Hepatocyte (in vitro differentiated cells): ENCODE measurements at regions not wholly inside any gene's neighbourhood (a gene's known extent, or its start where the extent isn't known, plus 50 kb on each side); places are given as distances from the start of the nearest gene placed in this dataset.
"Not testable (repeated sequence)": the region's sequence is repeated elsewhere in the genome, so short reads cannot be mapped to it uniquely, and the experiment has no call there.

Source experiments
- DNase-seq: peaks from one replicate; pipeline ENCODE4 v3.0.0-alpha.2; 2016; ENCODE audit warnings: low spot score
- H2AFZ ChIP-seq: fragments of 200-600 bp; sonication (generic); 2 replicates; pipeline ENCODE4 v1.6.0; 2016; ENCODE audit warnings: antibody characterized with exemption, mild to moderate bottlenecking
- H3K27ac ChIP-seq: fragments of 200-600 bp; sonication (generic); 2 replicates; pipeline ENCODE4 v1.5.1; 2016; ENCODE audit warnings: mild to moderate bottlenecking
- H3K27me3 ChIP-seq: fragments of 200-600 bp; sonication (generic); 2 replicates; pipeline ENCODE4 v1.6.1; 2016
- H3K36me3 ChIP-seq: fragments of 200-600 bp; sonication (generic); replicated peaks from 2 replicates; pipeline ENCODE4 v1.5.1; 2016; ENCODE audit warnings: low read depth; ENCODE audit not compliant: insufficient read depth
- H3K4me1 ChIP-seq: fragments of 200-600 bp; sonication (generic); 2 replicates; pipeline ENCODE4 v1.5.1; 2016; ENCODE audit warnings: mild to moderate bottlenecking, moderate library complexity; ENCODE audit not compliant: insufficient read depth
- H3K4me2 ChIP-seq: fragments of 200-600 bp; sonication (generic); 2 replicates; pipeline ENCODE4 v1.6.0; 2016
- H3K4me3 ChIP-seq: fragments of 200-600 bp; sonication (generic); 2 replicates; pipeline ENCODE4 v1.5.1; 2016; ENCODE audit warnings: mild to moderate bottlenecking
- H3K79me2 ChIP-seq: fragments of 200-600 bp; sonication (generic); 2 replicates; pipeline ENCODE4 v1.6.0; 2017; ENCODE audit warnings: mild to moderate bottlenecking
- H3K9me2 ChIP-seq: fragments of 200-600 bp; sonication (generic); replicated peaks from 2 replicates; pipeline ENCODE4 v1.6.0; 2017; ENCODE audit warnings: mild to moderate bottlenecking; ENCODE audit not compliant: insufficient read depth
- H3K9me3 ChIP-seq: fragments of 200-600 bp; sonication (generic); 2 replicates; pipeline ENCODE4 v1.5.1; 2016; ENCODE audit warnings: low read depth, mild to moderate bottlenecking
- H4K20me1 ChIP-seq: fragments of 200-600 bp; sonication (generic); 2 replicates; pipeline ENCODE4 v1.6.0; 2016; ENCODE audit warnings: mild to moderate bottlenecking; ENCODE audit not compliant: insufficient read depth, poor library complexity, severe bottlenecking
- EZH2 ChIP-seq: fragments of 200-600 bp; sonication (generic); IDR thresholded peaks from 2 replicates; pipeline ENCODE4 v1.6.1; 2016; ENCODE audit warnings: antibody characterized with exemption, mild to moderate bottlenecking, borderline replicate concordance
- EZH2phosphoT487 ChIP-seq: fragments of 200-600 bp; sonication (generic); IDR thresholded peaks from one replicate; pipeline ENCODE4 v1.6.1; 2018; ENCODE audit warnings: antibody characterized with exemption, mild to moderate bottlenecking, low read depth, moderate library complexity; ENCODE audit not compliant: unreplicated experiment, severe bottlenecking
- WGBS: methylation state at CpG from one replicate; pipeline ENCODE4 v1.1.6; 2016; ENCODE audit warnings: low lambda C conversion rate; ENCODE audit errors: missing lambda C conversion rate; 5-methylcytosine and 5-hydroxymethylcytosine counted together
- TF ChIP-seq, protein P1 (sequence below): fragments of 200-600 bp; sonication (generic); IDR thresholded peaks from 2 replicates; pipeline ENCODE4 v1.5.1; 2016; ENCODE audit warnings: antibody characterized with exemption, mild to moderate bottlenecking; ENCODE audit not compliant: poor library complexity

DNA sequence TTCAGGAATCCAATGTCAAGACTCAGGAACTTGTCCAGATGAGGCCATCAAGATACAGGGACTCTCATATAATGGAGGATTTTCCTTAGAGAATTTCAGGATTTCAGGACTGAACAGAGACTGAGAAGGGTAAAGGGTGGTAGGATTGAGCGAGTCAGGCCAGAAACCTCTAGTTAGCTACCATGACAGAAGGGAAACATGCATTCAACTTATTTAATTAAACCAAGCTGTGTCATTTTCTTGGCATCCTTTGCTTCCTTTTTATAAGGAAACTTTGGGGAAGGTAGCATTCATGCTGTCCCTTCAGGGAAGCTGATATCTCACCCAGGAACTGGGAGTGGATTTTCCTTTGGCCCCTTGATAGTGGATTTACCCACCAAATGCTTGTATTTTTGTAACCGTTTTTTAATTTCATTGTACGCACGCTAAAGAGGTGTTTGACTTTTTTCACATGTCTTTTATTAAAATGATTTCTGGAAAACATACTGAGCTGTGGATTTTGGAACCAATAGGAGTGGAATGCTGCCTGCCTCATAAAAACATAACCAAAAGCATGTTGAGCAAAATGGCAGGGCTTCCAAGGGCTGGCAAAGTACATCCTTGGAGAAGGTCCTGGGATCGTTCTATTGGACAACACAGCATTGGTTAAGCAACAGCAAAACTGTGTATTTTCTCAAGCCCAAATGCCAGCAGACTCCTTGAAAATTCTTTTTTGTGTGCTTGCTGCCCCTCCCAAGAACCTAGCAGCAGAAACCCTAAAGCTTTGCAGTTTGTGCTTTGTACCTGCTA is 104.5 kb downstream of the CXCL12 start:
- Histone ChIP-seq H4K20me1 (no peaks in the 10 kb centered on the region), H3K9me2 (no peaks in the 10 kb centered on the region), H3K36me3 (no peaks in the 10 kb centered on the region), H3K27ac (no peak overlapping the region), H3K79me2 (no peaks in the 10 kb centered on the region), H3K4me3 (no peak overlapping the region), H3K4me1 (peaks cover 3% of the 10 kb centered on the region), H3K4me2 (no peak overlapping the region), H3K27me3 (no peaks in the 10 kb centered on the region), H3K9me3 (no peaks in the 10 kb centered on the region), H2AFZ (no peak overlapping the region)
- DNase-seq: no peak
- 79% methylated on average over 5 of the region's 5 CpGs for WGBS
- TF ChIP-seq, protein P1, sequence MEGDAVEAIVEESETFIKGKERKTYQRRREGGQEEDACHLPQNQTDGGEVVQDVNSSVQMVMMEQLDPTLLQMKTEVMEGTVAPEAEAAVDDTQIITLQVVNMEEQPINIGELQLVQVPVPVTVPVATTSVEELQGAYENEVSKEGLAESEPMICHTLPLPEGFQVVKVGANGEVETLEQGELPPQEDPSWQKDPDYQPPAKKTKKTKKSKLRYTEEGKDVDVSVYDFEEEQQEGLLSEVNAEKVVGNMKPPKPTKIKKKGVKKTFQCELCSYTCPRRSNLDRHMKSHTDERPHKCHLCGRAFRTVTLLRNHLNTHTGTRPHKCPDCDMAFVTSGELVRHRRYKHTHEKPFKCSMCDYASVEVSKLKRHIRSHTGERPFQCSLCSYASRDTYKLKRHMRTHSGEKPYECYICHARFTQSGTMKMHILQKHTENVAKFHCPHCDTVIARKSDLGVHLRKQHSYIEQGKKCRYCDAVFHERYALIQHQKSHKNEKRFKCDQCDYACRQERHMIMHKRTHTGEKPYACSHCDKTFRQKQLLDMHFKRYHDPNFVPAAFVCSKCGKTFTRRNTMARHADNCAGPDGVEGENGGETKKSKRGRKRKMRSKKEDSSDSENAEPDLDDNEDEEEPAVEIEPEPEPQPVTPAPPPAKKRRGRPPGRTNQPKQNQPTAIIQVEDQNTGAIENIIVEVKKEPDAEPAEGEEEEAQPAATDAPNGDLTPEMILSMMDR: no peak
- TF ChIP-seq EZH2 (no peak), EZH2phosphoT487 (no peak)

DNA sequence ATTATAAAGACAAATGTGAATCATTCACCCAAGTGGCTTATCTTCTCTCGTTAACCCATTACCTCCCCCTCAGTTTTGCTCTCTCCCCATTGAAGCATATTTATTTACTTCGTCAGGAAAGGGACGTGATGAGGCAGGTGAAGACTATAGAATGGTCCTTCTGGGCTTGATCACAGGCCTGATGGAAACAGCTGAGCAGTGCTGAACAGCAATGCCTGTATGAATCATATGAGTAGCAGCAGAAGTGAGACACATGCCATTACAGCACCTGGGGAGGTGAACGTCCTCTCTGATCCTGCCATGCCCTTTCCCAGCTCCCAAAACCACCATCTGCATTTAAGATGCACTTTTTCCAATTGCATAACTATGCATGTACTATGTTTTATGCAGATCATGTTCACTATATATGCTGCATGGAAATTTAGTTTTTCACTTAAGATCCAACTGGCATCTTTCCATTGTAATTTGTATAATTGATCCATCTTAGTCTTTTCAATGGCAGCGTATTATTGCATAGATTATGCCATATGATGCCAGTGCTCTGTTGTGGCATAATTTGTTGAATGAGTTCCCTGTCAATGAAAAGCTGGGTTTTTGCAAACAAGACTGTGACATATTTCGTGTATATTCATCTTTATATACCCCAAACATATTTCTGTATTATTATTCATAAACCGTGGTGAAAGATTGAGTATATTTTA is 105.3 kb downstream of the CXCL12 start:
- TF ChIP-seq, protein P1: no peak
- TF ChIP-seq EZH2 (no peak), EZH2phosphoT487 (no peak)
- Histone ChIP-seq H3K9me3 (no peaks in the 10 kb centered on the region), H3K27ac (no peak overlapping the region), H3K4me1 (peaks cover 3% of the 10 kb centered on the region), H3K79me2 (no peaks in the 10 kb centered on the region), H2AFZ (no peak overlapping the region), H4K20me1 (no peaks in the 10 kb centered on the region), H3K9me2 (no peaks in the 10 kb centered on the region), H3K4me3 (no peak overlapping the region), H3K4me2 (no peak overlapping the region), H3K27me3 (no peaks in the 10 kb centered on the region), H3K36me3 (no peaks in the 10 kb centered on the region)
- 90% methylated on average over 7 of the region's 7 CpGs for WGBS
- DNase-seq: no peak

DNA sequence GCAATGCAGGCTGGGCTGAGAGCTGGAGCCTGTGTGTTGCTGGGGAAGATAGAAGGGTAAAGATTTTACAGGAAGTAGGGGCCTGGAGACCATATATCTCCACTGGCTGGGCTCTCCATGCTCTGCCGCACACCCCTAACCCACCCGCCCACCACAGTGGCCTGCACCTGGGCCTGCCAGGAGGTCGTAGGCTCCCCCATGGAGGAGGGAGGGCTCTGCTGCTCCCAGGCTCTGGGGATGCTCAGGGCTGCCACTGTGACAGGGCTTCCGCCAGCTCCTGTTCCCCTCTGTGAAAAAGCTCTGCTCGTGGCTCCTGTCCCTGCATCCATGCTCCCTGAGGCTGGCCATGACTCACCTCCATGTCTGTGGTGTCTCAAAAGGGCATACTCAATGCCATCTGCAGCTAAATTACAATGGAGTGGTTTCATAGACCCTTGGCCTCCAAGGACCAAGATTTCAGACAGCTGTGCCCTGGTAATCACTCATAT is 106.0 kb downstream of the CXCL12 start:
- TF ChIP-seq, protein P1: no peak
- TF ChIP-seq EZH2phosphoT487 (no peak), EZH2 (no peak)
- Histone ChIP-seq H3K4me1 (no peaks in the 10 kb centered on the region), H3K36me3 (no peaks in the 10 kb centered on the region), H3K9me3 (no peaks in the 10 kb centered on the region), H4K20me1 (no peaks in the 10 kb centered on the region), H3K27me3 (no peaks in the 10 kb centered on the region), H3K27ac (no peak overlapping the region), H2AFZ (no peak overlapping the region), H3K4me2 (no peak overlapping the region), H3K79me2 (no peaks in the 10 kb centered on the region), H3K9me2 (no peaks in the 10 kb centered on the region), H3K4me3 (no peak overlapping the region)
- WGBS: 76% methylated on average over 5 of the region's 5 CpGs
- no peak for DNase-seq

DNA sequence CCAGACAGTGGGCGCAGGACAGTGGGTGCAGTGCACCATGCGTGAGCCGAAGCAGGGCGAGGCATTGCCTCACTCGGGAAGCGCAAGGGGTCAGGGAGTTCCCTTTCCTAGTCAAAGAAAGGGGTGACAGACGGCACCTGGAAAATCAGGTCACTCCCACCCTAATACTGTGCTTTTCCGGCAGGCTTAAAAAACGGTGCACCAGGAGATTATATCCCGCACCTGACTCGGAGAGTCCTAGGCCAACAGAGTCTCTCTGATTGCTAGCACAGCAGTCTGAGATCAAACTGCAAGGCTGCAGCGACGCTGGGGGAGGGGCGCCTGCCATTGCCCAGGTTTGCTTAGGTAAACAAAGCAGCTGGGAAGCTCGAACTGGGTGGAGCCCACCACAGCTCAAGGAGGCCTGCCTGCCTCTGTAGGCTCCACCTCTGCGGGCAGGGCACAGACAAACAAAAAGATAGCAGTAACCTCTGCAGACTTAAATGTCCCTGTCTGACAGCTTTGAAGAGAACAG is 116.4 kb downstream of the CXCL12 start:
- H3K27ac ChIP-seq, H3K9me3 ChIP-seq, H3K4me1 ChIP-seq, H3K27me3 ChIP-seq, H3K4me2 ChIP-seq, H3K79me2 ChIP-seq, H3K4me3 ChIP-seq, H4K20me1 ChIP-seq, H3K36me3 ChIP-seq, H2AFZ ChIP-seq, DNase-seq, H3K9me2 ChIP-seq: not testable (repeated sequence)
- 88% methylated on average over 16 of the region's 16 CpGs for WGBS
